LNCaP clone FGC (cell line): ENCODE measurements at regions not wholly inside any gene's neighbourhood (a gene's known extent, or its start where the extent isn't known, plus 50 kb on each side); places are given as distances from the start of the nearest gene placed in this dataset.

Source experiments
- DNase-seq: peaks from one replicate; pipeline ENCODE4 v3.0.0-alpha.2; 2011; ENCODE audit warnings: low read depth
- H3K4me3 ChIP-seq: 2 replicates; pipeline ENCODE4 v1.5.1; 2011; ENCODE audit warnings: mild to moderate bottlenecking, low read depth, low read length, control low read depth
- CTCF ChIP-seq: IDR thresholded peaks from 2 replicates; pipeline ENCODE4 v1.5.1; 2012; ENCODE audit warnings: mild to moderate bottlenecking; ENCODE audit not compliant: control insufficient read depth, insufficient read depth; ENCODE audit errors: extremely low read depth

- H3K4me3 ChIP-seq: no peak overlapping the region
- TF ChIP-seq CTCF: no peak
- no peak for DNase-seq
These were observed 392.8 kb upstream of the NDST3 start for GRCh38 chr4:117641519-117641918.

GRCh38 chr4:117654079-117654478 lies 380.2 kb upstream of the NDST3 start:
- H3K4me3 ChIP-seq: no peak overlapping the region
- TF ChIP-seq CTCF: no peak
- DNase-seq: no peak

GRCh38 chr4:117660668-117661067 lies 373.6 kb upstream of the NDST3 start:
- no peak overlapping the region for H3K4me3 ChIP-seq
- no peak for TF ChIP-seq CTCF
- no peak for DNase-seq

GRCh38 chr4:117661091-117662072 lies 372.9 kb upstream of the NDST3 start:
- H3K4me3 ChIP-seq: no peak overlapping the region
- DNase-seq: no peak
- no peak for TF ChIP-seq CTCF

GRCh38 chr4:117664706-117665444 lies 369.4 kb upstream of the NDST3 start:
- no peak overlapping the region for H3K4me3 ChIP-seq
- DNase-seq: no peak
- no peak for TF ChIP-seq CTCF

- TF ChIP-seq CTCF: no peak
- no peak overlapping the region for H3K4me3 ChIP-seq
- DNase-seq: no peak
These were observed 358.1 kb upstream of the NDST3 start for GRCh38 chr4:117676153-117676552.
